GM19043 (cell line): ENCODE measurements at regions not wholly inside any gene's neighbourhood (a gene's known extent, or its start where the extent isn't known, plus 50 kb on each side); places are given as distances from the start of the nearest gene placed in this dataset.

Experiments used
- ATAC-seq: cut with Tn5 transposase; IDR thresholded peaks from one replicate; pipeline ENCODE4 v1.9.1; 2021; ENCODE audit warnings: low read depth; ENCODE audit not compliant: unreplicated experiment

DNA sequence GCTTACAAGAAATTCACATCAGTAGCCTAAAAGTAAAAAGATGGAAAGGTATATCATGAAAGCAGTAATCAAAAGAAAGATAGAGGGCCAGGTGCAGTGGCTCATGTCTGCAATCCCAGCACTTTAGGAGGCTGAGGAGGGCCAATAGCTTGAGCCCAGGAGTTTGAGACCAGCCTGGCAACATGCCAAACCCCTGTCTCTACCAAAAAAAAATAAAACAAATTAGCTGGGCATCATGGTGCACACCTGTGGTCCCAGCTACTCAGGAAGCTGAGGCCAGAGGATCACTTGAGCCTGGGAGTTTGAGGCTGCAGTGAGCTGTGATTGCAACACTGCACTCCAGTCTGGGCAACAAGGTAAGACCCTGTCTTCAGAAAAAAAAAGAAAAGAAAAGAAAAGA, 55.5 kb downstream of the GSPT2 start:
- ATAC-seq: no peak

DNA sequence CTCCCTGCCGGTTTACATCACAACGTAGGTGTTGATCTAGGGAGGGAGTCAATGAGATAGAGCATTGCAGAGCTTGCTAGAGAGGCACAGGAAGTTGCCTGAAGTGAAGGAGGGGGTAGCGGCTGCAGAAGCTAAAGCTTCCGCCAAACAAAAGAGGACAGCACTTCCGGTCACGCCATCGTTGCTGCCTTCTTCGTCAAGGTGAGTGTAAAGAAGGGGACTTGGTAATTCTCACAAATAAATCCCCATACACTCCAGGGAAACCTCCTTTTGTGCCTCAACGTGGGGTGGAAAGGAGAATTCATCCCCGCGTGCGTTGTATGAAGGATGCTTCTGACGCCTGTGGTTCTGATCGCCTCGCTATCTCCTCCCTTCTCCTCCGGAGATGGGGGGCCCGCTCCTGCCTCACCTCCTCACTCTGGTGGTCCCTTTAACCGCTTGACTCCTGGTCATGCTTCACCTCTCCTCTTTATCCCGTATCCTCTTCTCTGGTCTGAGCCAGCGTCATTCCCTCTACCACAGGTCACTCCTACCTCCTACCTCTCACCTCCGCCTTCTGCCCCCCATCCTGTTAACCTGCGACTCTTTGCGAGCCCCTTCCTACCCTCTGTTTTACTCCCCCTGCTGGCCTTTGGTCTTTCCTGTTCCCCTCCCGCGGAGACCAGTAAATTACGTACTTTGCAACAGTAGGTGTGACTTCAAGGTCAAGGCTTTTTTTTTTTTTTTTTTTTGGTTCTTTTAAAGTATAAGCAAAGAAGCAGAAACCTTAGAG, 59.9 kb downstream of the GSPT2 start:
- ATAC-seq: peak; percentile 91

GRCh38 chrX:51803833-51804232, 60.6 kb downstream of the GSPT2 start:
- no peak for ATAC-seq

DNA sequence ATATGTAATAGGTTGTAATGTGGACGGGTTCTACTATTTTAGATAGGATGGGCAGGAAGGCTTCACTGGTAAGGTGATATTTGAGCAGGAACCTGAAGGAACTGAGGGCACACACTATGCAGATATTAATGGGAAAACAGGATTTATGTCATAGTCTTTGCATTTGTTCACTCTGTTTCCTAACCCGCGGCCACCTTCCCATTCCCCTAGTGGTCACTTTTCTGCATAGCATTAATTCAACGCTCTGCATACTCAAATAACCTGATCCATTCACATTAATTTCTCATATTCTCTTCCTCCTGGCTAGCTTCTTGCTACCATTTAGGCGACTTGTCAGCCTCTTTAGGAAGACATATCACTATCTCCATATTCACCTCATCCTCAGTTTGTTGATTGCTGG, 61.5 kb downstream of the GSPT2 start:
- ATAC-seq: no peak

- ATAC-seq: no peak
Measured at GRCh38 chrX:51813886-51814460, 70.7 kb downstream of the GSPT2 start.

DNA sequence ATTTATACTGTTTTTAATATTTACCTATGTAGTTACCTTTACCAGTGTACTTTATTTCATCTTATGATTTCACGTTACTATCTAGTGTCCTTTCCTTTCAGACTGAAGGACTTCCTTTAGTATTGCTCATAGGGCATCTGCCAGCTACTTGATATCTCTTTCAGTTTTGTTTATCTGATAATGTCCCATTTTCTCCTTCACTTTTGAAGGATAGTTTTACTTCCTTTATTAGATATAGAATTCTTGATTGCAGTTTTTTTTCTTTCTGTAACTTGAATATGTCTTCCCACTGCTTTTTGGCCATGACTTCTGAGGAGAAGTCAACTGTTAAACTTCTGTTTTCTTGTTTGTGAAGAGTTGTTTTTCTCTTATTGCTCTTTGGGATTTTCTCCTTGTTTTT, 69.4 kb upstream of the MAGED1 start:
- no peak for ATAC-seq

- ATAC-seq: no peak
Measured at GRCh38 chrX:51825436-51825835, 68.0 kb upstream of the MAGED1 start.

GRCh38 chrX:51834076-51834475, 59.3 kb upstream of the MAGED1 start:
- no peak for ATAC-seq

- no peak for ATAC-seq
Measured at GRCh38 chrX:51836823-51837222, 56.6 kb upstream of the MAGED1 start.

- ATAC-seq: no peak
Measured at GRCh38 chrX:51837451-51837850, 56.0 kb upstream of the MAGED1 start.

DNA sequence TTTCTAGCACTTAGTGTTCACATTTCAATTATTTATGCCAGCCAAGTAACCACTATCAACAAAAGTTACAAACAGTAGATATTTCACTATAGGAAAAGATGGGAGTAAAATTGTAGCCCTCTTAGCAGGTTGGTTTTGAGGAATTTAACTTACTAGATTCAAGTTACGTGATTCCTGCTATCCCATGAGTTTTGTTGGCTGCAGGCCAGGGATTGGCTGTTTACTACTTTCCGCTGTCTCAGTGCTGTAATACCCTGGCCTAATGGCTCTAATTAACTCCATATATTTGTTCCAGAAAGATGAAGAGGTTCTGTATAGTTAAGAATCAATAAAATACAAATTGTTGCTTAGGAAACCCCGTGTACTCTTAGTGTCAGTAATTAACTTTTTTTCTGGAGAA, 55.5 kb upstream of the MAGED1 start:
- no peak for ATAC-seq
